ENCODE measurements at regions not wholly inside any gene's neighbourhood (a gene's known extent, or its start where the extent isn't known, plus 50 kb on each side); places are given as distances from the start of the nearest gene placed in this dataset.

GRCh38 chr20:59491884-59492283 is 112.5 kb upstream of the PHACTR3 start:
- no peaks in the 10 kb centered on the region for H3K9me3 ChIP-seq
- H3K27ac ChIP-seq: no peak overlapping the region
- WGBS, 2 donors (ENCODE audit: low coverage in 1 of 2): 86% methylated on average over 6 of the region's 6 CpGs; no CpG with 5 or more reads in 1 of the 2 donors
- H3K36me3 ChIP-seq: no peaks in the 10 kb centered on the region
- H3K4me1 ChIP-seq: no peaks in the 10 kb centered on the region
- in situ Hi-C loops (cut with MboI; ENCODE audit: low pct_ligation_motif_present in 1 of 4, low pct_unique_long_range_greater_than_20kb in 1 of 4, low sequenced_read_pairs in 3 of 4): no loop called here
- intact Hi-C loops (cut with DNase I; ENCODE audit: low total_unique reads): no loop called here
- DNase-seq: no peak
- TF ChIP-seq POLR2A (IDR thresholded peaks at IDR 0.05): no peak
- no peak for TF ChIP-seq EP300 (IDR thresholded peaks at IDR 0.05; ENCODE audit: low read depth)
- TF ChIP-seq POLR2AphosphoS5 (IDR thresholded peaks at IDR 0.05): no peak
- TF ChIP-seq, protein P1, sequence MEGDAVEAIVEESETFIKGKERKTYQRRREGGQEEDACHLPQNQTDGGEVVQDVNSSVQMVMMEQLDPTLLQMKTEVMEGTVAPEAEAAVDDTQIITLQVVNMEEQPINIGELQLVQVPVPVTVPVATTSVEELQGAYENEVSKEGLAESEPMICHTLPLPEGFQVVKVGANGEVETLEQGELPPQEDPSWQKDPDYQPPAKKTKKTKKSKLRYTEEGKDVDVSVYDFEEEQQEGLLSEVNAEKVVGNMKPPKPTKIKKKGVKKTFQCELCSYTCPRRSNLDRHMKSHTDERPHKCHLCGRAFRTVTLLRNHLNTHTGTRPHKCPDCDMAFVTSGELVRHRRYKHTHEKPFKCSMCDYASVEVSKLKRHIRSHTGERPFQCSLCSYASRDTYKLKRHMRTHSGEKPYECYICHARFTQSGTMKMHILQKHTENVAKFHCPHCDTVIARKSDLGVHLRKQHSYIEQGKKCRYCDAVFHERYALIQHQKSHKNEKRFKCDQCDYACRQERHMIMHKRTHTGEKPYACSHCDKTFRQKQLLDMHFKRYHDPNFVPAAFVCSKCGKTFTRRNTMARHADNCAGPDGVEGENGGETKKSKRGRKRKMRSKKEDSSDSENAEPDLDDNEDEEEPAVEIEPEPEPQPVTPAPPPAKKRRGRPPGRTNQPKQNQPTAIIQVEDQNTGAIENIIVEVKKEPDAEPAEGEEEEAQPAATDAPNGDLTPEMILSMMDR (IDR thresholded peaks at IDR 0.05): no peak
- H3K4me3 ChIP-seq: no peak overlapping the region
- H3K27me3 ChIP-seq: peaks cover 27% of the 10 kb centered on the region

GRCh38 chr20:59493926-59494325 is 110.4 kb upstream of the PHACTR3 start:
- in situ Hi-C loops (cut with MboI; ENCODE audit: low pct_ligation_motif_present in 1 of 4, low pct_unique_long_range_greater_than_20kb in 1 of 4, low sequenced_read_pairs in 3 of 4) (no loop called here), intact Hi-C loops (cut with DNase I; ENCODE audit: low total_unique reads) (no loop called here)
- H3K4me3 ChIP-seq: no peak overlapping the region
- no peak for DNase-seq
- no peaks in the 10 kb centered on the region for H3K9me3 ChIP-seq
- H3K27me3 ChIP-seq: peaks cover 44% of the 10 kb centered on the region
- H3K36me3 ChIP-seq: no peaks in the 10 kb centered on the region
- no peaks in the 10 kb centered on the region for H3K4me1 ChIP-seq
- WGBS, 2 donors (ENCODE audit: low coverage in 1 of 2): 81% methylated on average over 5 of the region's 5 CpGs; no CpG with 5 or more reads in 1 of the 2 donors
- no peak for TF ChIP-seq EP300 (IDR thresholded peaks at IDR 0.05; ENCODE audit: low read depth)
- no peak for TF ChIP-seq POLR2AphosphoS5 (IDR thresholded peaks at IDR 0.05)
- no peak for TF ChIP-seq POLR2A (IDR thresholded peaks at IDR 0.05)
- TF ChIP-seq, protein P1 (IDR thresholded peaks at IDR 0.05): no peak
- no peak overlapping the region for H3K27ac ChIP-seq

GRCh38 chr20:59495166-59495565 is 109.2 kb upstream of the PHACTR3 start:
- no peaks in the 10 kb centered on the region for H3K36me3 ChIP-seq
- in situ Hi-C loops (cut with MboI; ENCODE audit: low pct_ligation_motif_present in 1 of 4, low pct_unique_long_range_greater_than_20kb in 1 of 4, low sequenced_read_pairs in 3 of 4) (no loop called here), intact Hi-C loops (cut with DNase I; ENCODE audit: low total_unique reads) (no loop called here)
- H3K27me3 ChIP-seq: peaks cover 50% of the 10 kb centered on the region
- H3K4me1 ChIP-seq: no peaks in the 10 kb centered on the region
- no peak for DNase-seq
- 56 to 79% methylated on average over 5 to 8 of the region's 8 CpGs for WGBS, 2 donors (ENCODE audit: low coverage in 1 of 2)
- no peak overlapping the region for H3K4me3 ChIP-seq
- TF ChIP-seq, protein P1 (IDR thresholded peaks at IDR 0.05): no peak
- TF ChIP-seq POLR2AphosphoS5 (IDR thresholded peaks at IDR 0.05) (no peak), EP300 (IDR thresholded peaks at IDR 0.05; ENCODE audit: low read depth) (no peak), POLR2A (IDR thresholded peaks at IDR 0.05) (no peak)
- H3K27ac ChIP-seq: no peak overlapping the region
- H3K9me3 ChIP-seq: no peaks in the 10 kb centered on the region

GRCh38 chr20:59495894-59496510 is 108.3 kb upstream of the PHACTR3 start:
- 0 to 13% methylated on average over 3 to 12 of the region's 12 CpGs for WGBS, 2 donors (ENCODE audit: low coverage in 1 of 2)
- intact Hi-C loops (cut with DNase I; ENCODE audit: low total_unique reads): no loop called here
- Histone ChIP-seq H3K4me3 (no peak overlapping the region), H3K27ac (no peak overlapping the region), H3K4me1 (no peaks in the 10 kb centered on the region), H3K27me3 (peaks cover 50% of the 10 kb centered on the region), H3K36me3 (no peaks in the 10 kb centered on the region), H3K9me3 (no peaks in the 10 kb centered on the region)
- DNase-seq: peak; percentile 68
- TF ChIP-seq, protein P1 (IDR thresholded peaks at IDR 0.05): peak; percentile 56 to 87 (median 81)
- no peak for TF ChIP-seq EP300 (IDR thresholded peaks at IDR 0.05; ENCODE audit: low read depth)
- in situ Hi-C loops (cut with MboI; ENCODE audit: low pct_ligation_motif_present in 1 of 4, low pct_unique_long_range_greater_than_20kb in 1 of 4, low sequenced_read_pairs in 3 of 4): no loop called here

Measured in transverse colon (tissue), 4 donors.